ENCODE measurements at regions not wholly inside any gene's neighbourhood (a gene's known extent, or its start where the extent isn't known, plus 50 kb on each side); places are given as distances from the start of the nearest gene placed in this dataset.

GRCh38 chr11:101187748-101188147, 58.1 kb upstream of the PGR start:
- no peak for ATAC-seq
- in situ Hi-C loops (cut with MboI) (no loop called here), intact Hi-C loops (cut with micrococcal nuclease) (no loop called here)
- H2AFZ ChIP-seq (ENCODE audit: low read depth, low read length), result no peak overlapping the region
- FAIRE-seq, result no peak
- ChIA-PET POLR2A (no interaction called here), CTCF (ENCODE audit: low intra/inter-chr PET ratio) (no interaction called here)
- H3K4me1 ChIP-seq (replicated peaks in 1 of 2; ENCODE audit: control insufficient read depth in 2 of 2, insufficient read depth in 2 of 2, low read length in 2 of 2), result no peaks in the 10 kb centered on the region
- no peaks in the 10 kb centered on the region for H3K79me2 ChIP-seq (ENCODE audit: control insufficient read depth, insufficient read depth, low read length)
- no peak overlapping the region for H3K9ac ChIP-seq (ENCODE audit: insufficient read depth in 1 of 2, low read depth in 2 of 2, low read length in 2 of 2)
- H3K36me3 ChIP-seq (ENCODE audit: control insufficient read depth, insufficient read depth, low read length), result no peaks in the 10 kb centered on the region
- no TSS peak for BruUV-seq (replicated peaks)
- no peaks in the 10 kb centered on the region for H3K27me3 ChIP-seq (ENCODE audit: control insufficient read depth in 2 of 2, insufficient read depth in 2 of 2, low read length in 2 of 2)
- no peaks in the 10 kb centered on the region for H4K20me1 ChIP-seq (replicated peaks; ENCODE audit: control insufficient read depth, insufficient read depth, low read length)
- H3K9me3 ChIP-seq (replicated peaks; ENCODE audit: control insufficient read depth, insufficient read depth, low read depth, low read length), result no peaks in the 10 kb centered on the region
- H3K27ac ChIP-seq (ENCODE audit: extremely low read depth, low read depth, low read length), result no peak overlapping the region
- no peak overlapping the region for H3K4me2 ChIP-seq (ENCODE audit: insufficient read depth, low read length)
- H3K9me1 ChIP-seq (ENCODE audit: control insufficient read depth, insufficient read depth, low read length), result no peaks in the 10 kb centered on the region
- H3K4me3 ChIP-seq, result no peak overlapping the region
- DNase-seq (ENCODE audit: extremely low read depth in 1 of 4, low spot score in 3 of 4), result no peak
- 47% methylated on average over 1 of the region's 1 CpG for WGBS (ENCODE audit: insufficient coverage, low coverage, missing lambda C conversion rate)
- no peak for TF ChIP-seq MAX (CRISPR knock-in tag; IDR thresholded peaks at IDR 0.05)
- TF ChIP-seq SIRT6 (IDR thresholded peaks at IDR 0.05; ENCODE audit: low read depth, low read length), result no peak
- TF ChIP-seq HOXB6 (CRISPR knock-in tag; IDR thresholded peaks at IDR 0.05; ENCODE audit: borderline replicate concordance), result no peak
- TF ChIP-seq ZNF384 (IDR thresholded peaks at IDR 0.05; ENCODE audit: low read depth, low read length), result no peak
- TF ChIP-seq RCOR1 (IDR thresholded peaks at IDR 0.05; ENCODE audit: borderline replicate concordance in 1 of 2, low read depth in 2 of 2, low read length in 2 of 2), result no peak
- TF ChIP-seq ILF3 (IDR thresholded peaks at IDR 0.05; ENCODE audit: borderline replicate concordance), result no peak
- no peak for TF ChIP-seq POLR3A (IDR thresholded peaks at IDR 0.05; ENCODE audit: borderline replicate concordance, extremely low read depth, insufficient read depth, insufficient read length)
- TF ChIP-seq HMG20A (CRISPR knock-in tag; conservative IDR thresholded peaks at IDR 0.05), result no peak
- no peak for TF ChIP-seq KAT8 (IDR thresholded peaks at IDR 0.05; ENCODE audit: low read depth)
- TF ChIP-seq XRCC3 (IDR thresholded peaks at IDR 0.05), result no peak
- TF ChIP-seq, protein P1, sequence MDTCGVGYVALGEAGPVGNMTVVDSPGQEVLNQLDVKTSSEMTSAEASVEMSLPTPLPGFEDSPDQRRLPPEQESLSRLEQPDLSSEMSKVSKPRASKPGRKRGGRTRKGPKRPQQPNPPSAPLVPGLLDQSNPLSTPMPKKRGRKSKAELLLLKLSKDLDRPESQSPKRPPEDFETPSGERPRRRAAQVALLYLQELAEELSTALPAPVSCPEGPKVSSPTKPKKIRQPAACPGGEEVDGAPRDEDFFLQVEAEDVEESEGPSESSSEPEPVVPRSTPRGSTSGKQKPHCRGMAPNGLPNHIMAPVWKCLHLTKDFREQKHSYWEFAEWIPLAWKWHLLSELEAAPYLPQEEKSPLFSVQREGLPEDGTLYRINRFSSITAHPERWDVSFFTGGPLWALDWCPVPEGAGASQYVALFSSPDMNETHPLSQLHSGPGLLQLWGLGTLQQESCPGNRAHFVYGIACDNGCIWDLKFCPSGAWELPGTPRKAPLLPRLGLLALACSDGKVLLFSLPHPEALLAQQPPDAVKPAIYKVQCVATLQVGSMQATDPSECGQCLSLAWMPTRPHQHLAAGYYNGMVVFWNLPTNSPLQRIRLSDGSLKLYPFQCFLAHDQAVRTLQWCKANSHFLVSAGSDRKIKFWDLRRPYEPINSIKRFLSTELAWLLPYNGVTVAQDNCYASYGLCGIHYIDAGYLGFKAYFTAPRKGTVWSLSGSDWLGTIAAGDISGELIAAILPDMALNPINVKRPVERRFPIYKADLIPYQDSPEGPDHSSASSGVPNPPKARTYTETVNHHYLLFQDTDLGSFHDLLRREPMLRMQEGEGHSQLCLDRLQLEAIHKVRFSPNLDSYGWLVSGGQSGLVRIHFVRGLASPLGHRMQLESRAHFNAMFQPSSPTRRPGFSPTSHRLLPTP (IDR thresholded peaks at IDR 0.05; ENCODE audit: borderline replicate concordance, extremely low read depth, insufficient read length), result no peak
- TF ChIP-seq HCFC1 (IDR thresholded peaks at IDR 0.05; ENCODE audit: low read depth, low read length), result no peak
- no peak for TF ChIP-seq YY1 (IDR thresholded peaks at IDR 0.05; ENCODE audit: borderline replicate concordance in 1 of 3, control insufficient read depth in 1 of 3, extremely low read depth in 1 of 3, insufficient read depth in 3 of 3, insufficient read length in 1 of 3, insufficient replicate concordance in 2 of 3, low read depth in 1 of 3, low read length in 2 of 3)
- TF ChIP-seq DNMT1 (IDR thresholded peaks at IDR 0.05), result no peak
- TF ChIP-seq KLF6 (CRISPR knock-in tag; IDR thresholded peaks at IDR 0.05; ENCODE audit: borderline replicate concordance), result no peak
- TF ChIP-seq SMARCC2 (IDR thresholded peaks at IDR 0.05; ENCODE audit: low read depth), result no peak
- no peak for TF ChIP-seq ZBTB1 (CRISPR knock-in tag; IDR thresholded peaks at IDR 0.05; ENCODE audit: borderline replicate concordance, low read depth)
